ENCODE measurements at regions not wholly inside any gene's neighbourhood (a gene's known extent, or its start where the extent isn't known, plus 50 kb on each side); places are given as distances from the start of the nearest gene placed in this dataset.

GRCh38 chr10:3975016-3975415 lies 190.0 kb upstream of the KLF6 start:
- POLR2A ChIA-PET (ENCODE audit: low non-redundant PET): no interaction called here
- H3K27ac ChIP-seq: no peak overlapping the region
- DNase-seq (ENCODE audit: low spot score): no peak
- no peak for TF ChIP-seq CTCF (conservative IDR thresholded peaks at IDR 0.05; ENCODE audit: low read depth)
- CTCF ChIA-PET: interaction anchor here (1.0 kb wide), 1 partner anchor 48 kb away, joined by 4 read pairs; no protein-coding TSS in a partner anchor

GRCh38 chr10:3972460-3973301 lies 187.7 kb upstream of the KLF6 start:
- no peak for DNase-seq (ENCODE audit: low spot score)
- CTCF ChIA-PET: no interaction called here
- POLR2A ChIA-PET (ENCODE audit: low non-redundant PET): no interaction called here
- no peak overlapping the region for H3K27ac ChIP-seq
- no peak for TF ChIP-seq CTCF (conservative IDR thresholded peaks at IDR 0.05; ENCODE audit: low read depth)

- no peak for TF ChIP-seq CTCF (conservative IDR thresholded peaks at IDR 0.05; ENCODE audit: low read depth)
- ChIA-PET POLR2A (ENCODE audit: low non-redundant PET) (no interaction called here), CTCF (interaction anchor here (0.6 kb wide), 1 partner anchor 394 kb away, joined by 3 read pairs; no protein-coding TSS in a partner anchor)
- H3K27ac ChIP-seq: no peak overlapping the region
- no peak for DNase-seq (ENCODE audit: low spot score)
Measured at GRCh38 chr10:3971713-3972112, 186.7 kb upstream of the KLF6 start.

- no peak for DNase-seq (ENCODE audit: low spot score)
- ChIA-PET POLR2A (ENCODE audit: low non-redundant PET) (no interaction called here), CTCF (interaction anchor here (1.2 kb wide), 1 partner anchor 9 kb away, joined by 4 read pairs; no protein-coding TSS in a partner anchor)
- H3K27ac ChIP-seq: no peak overlapping the region
- TF ChIP-seq CTCF (conservative IDR thresholded peaks at IDR 0.05; ENCODE audit: low read depth): no peak
Measured at GRCh38 chr10:3969876-3970666, 185.1 kb upstream of the KLF6 start.

GRCh38 chr10:3968727-3969126 lies 183.7 kb upstream of the KLF6 start:
- CTCF ChIA-PET: no interaction called here
- no peak for TF ChIP-seq CTCF (conservative IDR thresholded peaks at IDR 0.05; ENCODE audit: low read depth)
- POLR2A ChIA-PET (ENCODE audit: low non-redundant PET): no interaction called here
- no peak for DNase-seq (ENCODE audit: low spot score)
- no peak overlapping the region for H3K27ac ChIP-seq

- no peak for DNase-seq (ENCODE audit: low spot score)
- no peak overlapping the region for H3K27ac ChIP-seq
- ChIA-PET POLR2A (ENCODE audit: low non-redundant PET) (no interaction called here), CTCF (interaction anchor here (0.7 kb wide), 1 partner anchor 9 kb away, joined by 3 read pairs; no protein-coding TSS in a partner anchor)
- no peak for TF ChIP-seq CTCF (conservative IDR thresholded peaks at IDR 0.05; ENCODE audit: low read depth)
Measured at GRCh38 chr10:3964516-3964915, 179.5 kb upstream of the KLF6 start.

Data from RWPE1 (cell line).